ENCODE measurements at regions not wholly inside any gene's neighbourhood (a gene's known extent, or its start where the extent isn't known, plus 50 kb on each side); places are given as distances from the start of the nearest gene placed in this dataset.

GRCh38 chr16:86752582-86753175, 174.3 kb downstream of the FOXL1 start:
- no peak overlapping the region for H3K4me3 Mint-ChIP-seq (ENCODE audit: low read depth)
- H3K4me1 Mint-ChIP-seq (ENCODE audit: low read depth): peaks cover 4% of the 10 kb centered on the region
- peaks cover 55% of the 10 kb centered on the region for H3K27me3 Mint-ChIP-seq
- DNase-seq (ENCODE audit: low spot score, unreplicated experiment): no peak
- H3K27ac Mint-ChIP-seq: no peak overlapping the region
- no peaks in the 10 kb centered on the region for H3K36me3 Mint-ChIP-seq (ENCODE audit: insufficient read depth)
- no peaks in the 10 kb centered on the region for H3K9me3 Mint-ChIP-seq (ENCODE audit: low read depth)
- TF ChIP-seq, protein P1, sequence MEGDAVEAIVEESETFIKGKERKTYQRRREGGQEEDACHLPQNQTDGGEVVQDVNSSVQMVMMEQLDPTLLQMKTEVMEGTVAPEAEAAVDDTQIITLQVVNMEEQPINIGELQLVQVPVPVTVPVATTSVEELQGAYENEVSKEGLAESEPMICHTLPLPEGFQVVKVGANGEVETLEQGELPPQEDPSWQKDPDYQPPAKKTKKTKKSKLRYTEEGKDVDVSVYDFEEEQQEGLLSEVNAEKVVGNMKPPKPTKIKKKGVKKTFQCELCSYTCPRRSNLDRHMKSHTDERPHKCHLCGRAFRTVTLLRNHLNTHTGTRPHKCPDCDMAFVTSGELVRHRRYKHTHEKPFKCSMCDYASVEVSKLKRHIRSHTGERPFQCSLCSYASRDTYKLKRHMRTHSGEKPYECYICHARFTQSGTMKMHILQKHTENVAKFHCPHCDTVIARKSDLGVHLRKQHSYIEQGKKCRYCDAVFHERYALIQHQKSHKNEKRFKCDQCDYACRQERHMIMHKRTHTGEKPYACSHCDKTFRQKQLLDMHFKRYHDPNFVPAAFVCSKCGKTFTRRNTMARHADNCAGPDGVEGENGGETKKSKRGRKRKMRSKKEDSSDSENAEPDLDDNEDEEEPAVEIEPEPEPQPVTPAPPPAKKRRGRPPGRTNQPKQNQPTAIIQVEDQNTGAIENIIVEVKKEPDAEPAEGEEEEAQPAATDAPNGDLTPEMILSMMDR (IDR thresholded peaks at IDR 0.05; ENCODE audit: unreplicated experiment): no peak

DNA sequence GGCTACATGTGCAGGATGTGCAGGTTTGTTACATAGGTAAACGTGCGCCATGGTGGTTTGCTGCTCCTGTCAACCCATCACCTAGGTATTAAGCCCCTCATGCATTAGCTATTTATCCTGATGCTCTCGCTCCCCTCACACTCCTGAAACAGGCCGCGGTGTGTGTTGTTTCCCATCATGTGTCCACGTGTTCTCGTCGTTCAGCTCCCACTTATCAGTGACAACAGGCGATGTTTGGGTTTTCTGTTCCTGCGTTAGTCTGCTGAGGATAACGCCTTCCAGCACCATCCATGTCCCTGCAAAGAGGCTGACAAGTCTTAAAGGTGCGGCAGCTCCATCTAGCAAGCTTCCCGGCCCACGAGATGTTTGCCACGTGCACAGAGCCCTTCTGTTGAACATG, 175.1 kb downstream of the FOXL1 start:
- no peak for DNase-seq (ENCODE audit: low spot score, unreplicated experiment)
- Mint-ChIP-seq H3K4me3 (ENCODE audit: low read depth) (no peak overlapping the region), H3K9me3 (ENCODE audit: low read depth) (no peaks in the 10 kb centered on the region), H3K27ac (no peak overlapping the region), H3K27me3 (peaks cover 51% of the 10 kb centered on the region), H3K36me3 (ENCODE audit: insufficient read depth) (no peaks in the 10 kb centered on the region), H3K4me1 (ENCODE audit: low read depth) (peaks cover 4% of the 10 kb centered on the region)
- TF ChIP-seq, protein P1 (IDR thresholded peaks at IDR 0.05; ENCODE audit: unreplicated experiment): no peak

DNA sequence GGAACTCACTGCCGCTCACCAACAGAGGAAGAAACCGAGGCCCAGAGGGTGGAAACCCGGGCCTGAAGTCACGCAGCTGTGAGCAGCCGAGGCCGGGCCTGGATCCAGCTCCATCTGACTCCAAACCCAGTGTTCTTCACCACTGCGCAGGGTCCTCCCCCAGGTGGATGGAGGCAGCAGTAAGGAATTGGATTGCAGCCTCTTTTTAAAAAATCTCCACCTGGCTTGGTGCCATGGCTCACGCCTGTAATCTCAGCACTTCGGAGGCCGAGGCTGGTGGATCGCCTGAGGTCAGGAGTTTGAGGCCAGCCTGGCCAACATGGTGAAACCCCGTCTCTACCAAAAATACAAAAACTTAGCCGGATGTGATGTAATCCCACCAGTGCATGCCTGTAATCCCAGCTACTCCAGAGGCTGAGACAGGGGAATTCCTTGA, 177.2 kb downstream of the FOXL1 start:
- Mint-ChIP-seq H3K4me1 (ENCODE audit: low read depth) (peaks cover 4% of the 10 kb centered on the region), H3K4me3 (ENCODE audit: low read depth) (no peak overlapping the region), H3K9me3 (ENCODE audit: low read depth) (no peaks in the 10 kb centered on the region), H3K36me3 (ENCODE audit: insufficient read depth) (no peaks in the 10 kb centered on the region), H3K27ac (no peak overlapping the region), H3K27me3 (peaks cover 67% of the 10 kb centered on the region)
- no peak for DNase-seq (ENCODE audit: low spot score, unreplicated experiment)
- TF ChIP-seq, protein P1 (IDR thresholded peaks at IDR 0.05; ENCODE audit: unreplicated experiment): no peak

- no peaks in the 10 kb centered on the region for H3K36me3 Mint-ChIP-seq (ENCODE audit: insufficient read depth)
- no peaks in the 10 kb centered on the region for H3K9me3 Mint-ChIP-seq (ENCODE audit: low read depth)
- H3K27me3 Mint-ChIP-seq: peaks cover 68% of the 10 kb centered on the region
- H3K27ac Mint-ChIP-seq: no peak overlapping the region
- DNase-seq (ENCODE audit: low spot score, unreplicated experiment): no peak
- H3K4me3 Mint-ChIP-seq (ENCODE audit: low read depth): no peak overlapping the region
- TF ChIP-seq, protein P1 (IDR thresholded peaks at IDR 0.05; ENCODE audit: unreplicated experiment): no peak
- H3K4me1 Mint-ChIP-seq (ENCODE audit: low read depth): peaks cover 4% of the 10 kb centered on the region
Measured at GRCh38 chr16:86756882-86757703, 178.7 kb downstream of the FOXL1 start.

- Mint-ChIP-seq H3K27ac (no peak overlapping the region), H3K36me3 (ENCODE audit: insufficient read depth) (no peaks in the 10 kb centered on the region), H3K27me3 (peaks cover 68% of the 10 kb centered on the region), H3K4me3 (ENCODE audit: low read depth) (no peak overlapping the region), H3K9me3 (ENCODE audit: low read depth) (no peaks in the 10 kb centered on the region), H3K4me1 (ENCODE audit: low read depth) (peaks cover 4% of the 10 kb centered on the region)
- DNase-seq (ENCODE audit: low spot score, unreplicated experiment): no peak
- TF ChIP-seq, protein P1 (IDR thresholded peaks at IDR 0.05; ENCODE audit: unreplicated experiment): no peak
Measured at GRCh38 chr16:86757704-86758040, 179.3 kb downstream of the FOXL1 start.
